ENCODE measurements at regions not wholly inside any gene's neighbourhood (a gene's known extent, or its start where the extent isn't known, plus 50 kb on each side); places are given as distances from the start of the nearest gene placed in this dataset.

DNA sequence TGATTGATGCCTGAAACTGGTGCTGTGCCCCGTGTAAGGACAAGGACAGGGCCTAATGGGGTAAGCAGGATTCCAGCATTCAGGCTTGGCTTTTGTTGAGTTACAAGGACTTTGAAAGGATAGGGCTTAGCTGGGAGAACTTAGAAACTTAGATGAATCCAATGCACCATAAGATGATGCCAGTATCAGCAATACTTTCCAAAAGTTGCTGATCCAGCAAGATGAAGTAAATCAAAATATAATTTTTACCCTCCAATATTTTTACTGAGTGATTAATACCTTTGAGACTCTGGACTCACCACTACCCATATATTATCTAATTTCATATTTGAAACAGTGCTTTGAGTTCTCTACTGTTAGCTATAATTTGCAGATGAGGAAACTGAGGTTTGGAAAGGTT, 354.5 kb upstream of the ATP5MC3 start:
- CTCF ChIA-PET, result no interaction called here
- TF ChIP-seq, protein P1, sequence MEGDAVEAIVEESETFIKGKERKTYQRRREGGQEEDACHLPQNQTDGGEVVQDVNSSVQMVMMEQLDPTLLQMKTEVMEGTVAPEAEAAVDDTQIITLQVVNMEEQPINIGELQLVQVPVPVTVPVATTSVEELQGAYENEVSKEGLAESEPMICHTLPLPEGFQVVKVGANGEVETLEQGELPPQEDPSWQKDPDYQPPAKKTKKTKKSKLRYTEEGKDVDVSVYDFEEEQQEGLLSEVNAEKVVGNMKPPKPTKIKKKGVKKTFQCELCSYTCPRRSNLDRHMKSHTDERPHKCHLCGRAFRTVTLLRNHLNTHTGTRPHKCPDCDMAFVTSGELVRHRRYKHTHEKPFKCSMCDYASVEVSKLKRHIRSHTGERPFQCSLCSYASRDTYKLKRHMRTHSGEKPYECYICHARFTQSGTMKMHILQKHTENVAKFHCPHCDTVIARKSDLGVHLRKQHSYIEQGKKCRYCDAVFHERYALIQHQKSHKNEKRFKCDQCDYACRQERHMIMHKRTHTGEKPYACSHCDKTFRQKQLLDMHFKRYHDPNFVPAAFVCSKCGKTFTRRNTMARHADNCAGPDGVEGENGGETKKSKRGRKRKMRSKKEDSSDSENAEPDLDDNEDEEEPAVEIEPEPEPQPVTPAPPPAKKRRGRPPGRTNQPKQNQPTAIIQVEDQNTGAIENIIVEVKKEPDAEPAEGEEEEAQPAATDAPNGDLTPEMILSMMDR (IDR thresholded peaks at IDR 0.05; ENCODE audit: insufficient read depth in 1 of 2, low read depth in 1 of 2, low read length in 1 of 2, severe bottlenecking in 1 of 2, unreplicated experiment in 1 of 2), result no peak

DNA sequence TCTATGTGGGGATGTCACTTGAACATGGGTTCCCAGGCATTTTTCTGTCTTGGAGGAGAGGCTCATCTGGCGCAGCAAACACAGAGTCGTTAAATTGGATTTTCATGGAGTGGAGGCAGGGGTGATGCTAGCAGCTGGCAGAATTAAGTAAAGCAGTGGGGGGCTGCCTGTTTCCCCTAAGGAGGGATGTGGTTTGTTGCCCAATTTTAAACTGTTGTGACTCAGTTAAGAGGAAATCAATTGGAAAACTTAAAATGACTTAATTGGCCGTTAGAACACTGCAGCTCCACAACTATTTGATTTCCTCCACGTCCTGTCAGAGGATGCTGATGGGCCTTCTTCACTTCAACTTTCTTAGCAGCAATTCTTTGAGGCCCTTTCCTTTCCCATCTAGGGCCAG, 354.1 kb upstream of the ATP5MC3 start:
- intact Hi-C loops (cut with micrococcal nuclease; ENCODE audit: unreplicated experiment), result no loop called here
- Mint-ChIP-seq H3K4me3 (ENCODE audit: unreplicated experiment) (no peak overlapping the region), H3K27me3 (ENCODE audit: insufficient read depth, unreplicated experiment) (peaks cover 4% of the 10 kb centered on the region), H3K9me3 (ENCODE audit: unreplicated experiment) (peaks cover 9% of the 10 kb centered on the region), H3K36me3 (ENCODE audit: insufficient read depth, unreplicated experiment) (no peaks in the 10 kb centered on the region), H3K4me1 (ENCODE audit: low read depth, unreplicated experiment) (no peaks in the 10 kb centered on the region), H3K27ac (ENCODE audit: unreplicated experiment) (no peak overlapping the region)
- no peaks in the 10 kb centered on the region for H3K27me3 ChIP-seq (replicated peaks; ENCODE audit: control insufficient read depth, insufficient read depth, low read length)
- H3K36me3 ChIP-seq (ENCODE audit: control insufficient read depth, insufficient read depth, low read length), result no peaks in the 10 kb centered on the region
- TF ChIP-seq, protein P1 (IDR thresholded peaks at IDR 0.05; ENCODE audit: insufficient read depth in 1 of 2, low read depth in 1 of 2, low read length in 1 of 2, severe bottlenecking in 1 of 2, unreplicated experiment in 1 of 2), result no peak
- BruUV-seq (replicated peaks), result no TSS peak
- ChIA-PET POLR2A (no interaction called here), CTCF (no interaction called here)
- H3K9me3 ChIP-seq, result no peaks in the 10 kb centered on the region
- H3K4me3 ChIP-seq (ENCODE audit: low read depth, low read length), result no peak overlapping the region
- no peaks in the 10 kb centered on the region for H3K4me1 ChIP-seq
- DNase-seq, result no peak

More for the DNA sequence above, 354.5 kb upstream of the ATP5MC3 start:
- H3K27me3 Mint-ChIP-seq (ENCODE audit: insufficient read depth, unreplicated experiment), result peaks cover 4% of the 10 kb centered on the region
- H3K9me3 Mint-ChIP-seq (ENCODE audit: unreplicated experiment), result peaks cover 9% of the 10 kb centered on the region
- no peaks in the 10 kb centered on the region for H3K27me3 ChIP-seq (replicated peaks; ENCODE audit: control insufficient read depth, insufficient read depth, low read length)
- H3K4me3 Mint-ChIP-seq (ENCODE audit: unreplicated experiment), result no peak overlapping the region
- no peak overlapping the region for H3K27ac Mint-ChIP-seq (ENCODE audit: unreplicated experiment)
- POLR2A ChIA-PET, result no interaction called here
- intact Hi-C loops (cut with micrococcal nuclease; ENCODE audit: unreplicated experiment), result no loop called here
- no peak overlapping the region for H3K4me3 ChIP-seq (ENCODE audit: low read depth, low read length)
- H3K36me3 ChIP-seq (ENCODE audit: control insufficient read depth, insufficient read depth, low read length), result no peaks in the 10 kb centered on the region
- H3K4me1 Mint-ChIP-seq (ENCODE audit: low read depth, unreplicated experiment), result no peaks in the 10 kb centered on the region
- H3K9me3 ChIP-seq, result no peaks in the 10 kb centered on the region
- H3K36me3 Mint-ChIP-seq (ENCODE audit: insufficient read depth, unreplicated experiment), result no peaks in the 10 kb centered on the region
- H3K4me1 ChIP-seq, result no peaks in the 10 kb centered on the region
- DNase-seq, result no peak
- BruUV-seq (replicated peaks), result no TSS peak

DNA sequence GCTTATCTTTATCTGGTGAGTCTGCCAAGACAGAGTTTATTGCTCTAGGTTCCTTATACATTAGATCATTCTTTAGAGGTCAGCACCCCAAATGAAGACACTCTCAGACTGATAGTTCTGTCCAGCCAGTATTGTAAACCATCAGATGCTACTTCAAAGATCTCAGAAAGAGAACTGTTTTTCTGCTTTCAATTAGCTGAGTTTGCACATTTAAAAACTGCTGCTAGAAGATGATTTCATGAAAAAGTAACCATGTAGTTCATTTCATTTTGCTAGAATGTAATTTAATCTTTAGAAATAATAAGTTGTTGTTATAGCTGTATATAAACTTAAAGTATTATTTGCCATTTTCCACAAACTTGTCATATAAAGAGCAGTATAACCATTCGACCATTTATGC, 344.5 kb upstream of the ATP5MC3 start:
- Histone ChIP-seq H3K36me3 (ENCODE audit: control insufficient read depth, insufficient read depth, low read length) (no peaks in the 10 kb centered on the region), H3K4me3 (ENCODE audit: low read depth, low read length) (no peak overlapping the region), H3K4me1 (no peaks in the 10 kb centered on the region), H3K27me3 (replicated peaks; ENCODE audit: control insufficient read depth, insufficient read depth, low read length) (no peaks in the 10 kb centered on the region), H3K9me3 (no peaks in the 10 kb centered on the region)
- H3K36me3 Mint-ChIP-seq (ENCODE audit: insufficient read depth, unreplicated experiment), result no peaks in the 10 kb centered on the region
- intact Hi-C loops (cut with micrococcal nuclease; ENCODE audit: unreplicated experiment), result loop anchor here (10.0 kb wide), 1 partner anchor 159 kb away; no protein-coding TSS in a partner anchor
- no peaks in the 10 kb centered on the region for H3K27me3 Mint-ChIP-seq (ENCODE audit: insufficient read depth, unreplicated experiment)
- H3K27ac Mint-ChIP-seq (ENCODE audit: unreplicated experiment), result no peak overlapping the region
- no peak for DNase-seq
- H3K9me3 Mint-ChIP-seq (ENCODE audit: unreplicated experiment), result no peaks in the 10 kb centered on the region
- BruUV-seq (replicated peaks), result no TSS peak
- peaks cover 6% of the 10 kb centered on the region for H3K4me1 Mint-ChIP-seq (ENCODE audit: low read depth, unreplicated experiment)
- CTCF ChIA-PET, result no interaction called here
- TF ChIP-seq, protein P1 (IDR thresholded peaks at IDR 0.05; ENCODE audit: insufficient read depth in 1 of 2, low read depth in 1 of 2, low read length in 1 of 2, severe bottlenecking in 1 of 2, unreplicated experiment in 1 of 2), result no peak
- no peak overlapping the region for H3K4me3 Mint-ChIP-seq (ENCODE audit: unreplicated experiment)
- POLR2A ChIA-PET, result no interaction called here

Data from Caco-2 (cell line).